ENCODE measurements at regions not wholly inside any gene's neighbourhood (a gene's known extent, or its start where the extent isn't known, plus 50 kb on each side); places are given as distances from the start of the nearest gene placed in this dataset.

- TF ChIP-seq, protein P1, sequence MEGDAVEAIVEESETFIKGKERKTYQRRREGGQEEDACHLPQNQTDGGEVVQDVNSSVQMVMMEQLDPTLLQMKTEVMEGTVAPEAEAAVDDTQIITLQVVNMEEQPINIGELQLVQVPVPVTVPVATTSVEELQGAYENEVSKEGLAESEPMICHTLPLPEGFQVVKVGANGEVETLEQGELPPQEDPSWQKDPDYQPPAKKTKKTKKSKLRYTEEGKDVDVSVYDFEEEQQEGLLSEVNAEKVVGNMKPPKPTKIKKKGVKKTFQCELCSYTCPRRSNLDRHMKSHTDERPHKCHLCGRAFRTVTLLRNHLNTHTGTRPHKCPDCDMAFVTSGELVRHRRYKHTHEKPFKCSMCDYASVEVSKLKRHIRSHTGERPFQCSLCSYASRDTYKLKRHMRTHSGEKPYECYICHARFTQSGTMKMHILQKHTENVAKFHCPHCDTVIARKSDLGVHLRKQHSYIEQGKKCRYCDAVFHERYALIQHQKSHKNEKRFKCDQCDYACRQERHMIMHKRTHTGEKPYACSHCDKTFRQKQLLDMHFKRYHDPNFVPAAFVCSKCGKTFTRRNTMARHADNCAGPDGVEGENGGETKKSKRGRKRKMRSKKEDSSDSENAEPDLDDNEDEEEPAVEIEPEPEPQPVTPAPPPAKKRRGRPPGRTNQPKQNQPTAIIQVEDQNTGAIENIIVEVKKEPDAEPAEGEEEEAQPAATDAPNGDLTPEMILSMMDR (IDR thresholded peaks at IDR 0.05; ENCODE audit: low read depth, low read length, missing control alignments) = no peak
- no peak overlapping the region for H3K4me3 ChIP-seq (ENCODE audit: low read depth, low read length)
- DNase-seq (ENCODE audit: low read depth) = no peak
Observed at GRCh38 chr19:31834070-31834469, 484.8 kb upstream of the TSHZ3 start.

GRCh38 chr19:31838163-31838815, 489.1 kb upstream of the TSHZ3 start:
- DNase-seq (ENCODE audit: low read depth) = no peak
- TF ChIP-seq, protein P1 (IDR thresholded peaks at IDR 0.05; ENCODE audit: low read depth, low read length, missing control alignments) = no peak
- H3K4me3 ChIP-seq (ENCODE audit: low read depth, low read length) = no peak overlapping the region

DNA sequence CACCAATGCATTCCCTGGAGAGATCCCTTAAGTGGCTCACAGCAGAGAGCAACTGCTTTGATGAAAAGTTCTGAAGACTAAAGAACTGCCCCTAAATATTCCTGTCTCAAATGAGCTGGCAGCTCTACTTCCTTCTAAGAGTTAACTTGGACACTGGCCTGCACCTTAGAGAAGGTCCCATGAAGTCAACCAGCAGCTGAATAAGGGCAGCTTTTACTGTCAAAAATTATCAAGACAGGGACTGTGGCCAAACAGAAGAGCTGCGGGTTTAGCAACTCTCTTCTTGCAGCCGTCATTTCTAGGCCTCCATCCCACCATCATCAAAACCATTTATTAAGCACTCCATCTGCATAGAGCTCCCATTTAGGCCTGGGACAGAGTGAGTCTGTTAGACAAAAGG, 491.1 kb upstream of the TSHZ3 start:
- DNase-seq (ENCODE audit: low read depth) = no peak
- no peak overlapping the region for H3K4me3 ChIP-seq (ENCODE audit: low read depth, low read length)
- TF ChIP-seq, protein P1 (IDR thresholded peaks at IDR 0.05; ENCODE audit: low read depth, low read length, missing control alignments) = no peak

GRCh38 chr19:31841755-31842154, 492.5 kb upstream of the TSHZ3 start:
- TF ChIP-seq, protein P1 (IDR thresholded peaks at IDR 0.05; ENCODE audit: low read depth, low read length, missing control alignments) = no peak
- no peak for DNase-seq (ENCODE audit: low read depth)
- no peak overlapping the region for H3K4me3 ChIP-seq (ENCODE audit: low read depth, low read length)

- DNase-seq (ENCODE audit: low read depth) = no peak
- TF ChIP-seq, protein P1 (IDR thresholded peaks at IDR 0.05; ENCODE audit: low read depth, low read length, missing control alignments) = no peak
- H3K4me3 ChIP-seq (ENCODE audit: low read depth, low read length) = no peak overlapping the region
Observed at GRCh38 chr19:31863122-31863521, 482.3 kb upstream of the ZNF507 start.

DNA sequence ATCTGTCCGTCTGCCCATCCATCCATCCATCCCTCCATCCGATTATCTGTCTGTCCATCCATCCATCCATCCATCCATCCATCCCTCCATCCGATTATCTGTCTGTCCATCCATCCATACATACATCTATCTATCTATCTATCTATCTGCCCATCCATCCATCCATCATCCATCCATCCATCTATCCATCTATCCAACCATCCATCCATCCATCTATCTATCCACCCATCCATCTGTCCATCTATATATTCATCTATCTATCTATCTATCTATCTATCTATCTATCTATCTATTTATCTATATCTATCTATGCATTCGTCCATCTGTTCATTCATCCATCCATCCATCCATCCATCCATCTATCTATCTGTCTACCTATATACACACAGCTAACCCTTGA, 471.1 kb upstream of the ZNF507 start:
- TF ChIP-seq, protein P1 (IDR thresholded peaks at IDR 0.05; ENCODE audit: low read depth, low read length, missing control alignments) = no peak
- no peak overlapping the region for H3K4me3 ChIP-seq (ENCODE audit: low read depth, low read length)
- DNase-seq (ENCODE audit: low read depth) = no peak

GRCh38 chr19:31875591-31875990, 469.8 kb upstream of the ZNF507 start:
- no peak overlapping the region for H3K4me3 ChIP-seq (ENCODE audit: low read depth, low read length)
- TF ChIP-seq, protein P1 (IDR thresholded peaks at IDR 0.05; ENCODE audit: low read depth, low read length, missing control alignments) = no peak
- DNase-seq (ENCODE audit: low read depth) = no peak

Measured in GM12864 (cell line).